ENCODE measurements at regions not wholly inside any gene's neighbourhood (a gene's known extent, or its start where the extent isn't known, plus 50 kb on each side); places are given as distances from the start of the nearest gene placed in this dataset.

DNA sequence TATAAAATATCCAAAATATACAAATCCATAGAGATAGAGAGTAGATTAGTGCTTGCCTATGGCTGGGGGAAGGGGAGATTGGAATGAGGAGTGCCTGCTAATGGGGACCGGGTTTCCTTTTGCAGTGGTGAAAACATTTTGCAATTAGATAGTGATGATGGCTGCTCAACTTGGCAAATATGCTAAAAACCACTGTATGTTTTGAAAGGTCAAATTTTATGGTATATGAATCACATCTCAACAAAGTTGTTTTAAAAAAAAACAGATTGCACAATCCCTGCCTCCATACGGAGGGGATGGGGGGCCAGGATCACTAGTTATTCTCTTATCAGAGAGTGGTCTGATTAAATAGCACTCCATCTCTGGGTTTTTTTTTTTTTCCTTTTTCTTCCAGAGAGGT is 76.9 kb upstream of the RIPOR2 start:
- H3K27me3 Mint-ChIP-seq (ENCODE audit: insufficient read depth): no peaks in the 10 kb centered on the region
- TF ChIP-seq, protein P1, sequence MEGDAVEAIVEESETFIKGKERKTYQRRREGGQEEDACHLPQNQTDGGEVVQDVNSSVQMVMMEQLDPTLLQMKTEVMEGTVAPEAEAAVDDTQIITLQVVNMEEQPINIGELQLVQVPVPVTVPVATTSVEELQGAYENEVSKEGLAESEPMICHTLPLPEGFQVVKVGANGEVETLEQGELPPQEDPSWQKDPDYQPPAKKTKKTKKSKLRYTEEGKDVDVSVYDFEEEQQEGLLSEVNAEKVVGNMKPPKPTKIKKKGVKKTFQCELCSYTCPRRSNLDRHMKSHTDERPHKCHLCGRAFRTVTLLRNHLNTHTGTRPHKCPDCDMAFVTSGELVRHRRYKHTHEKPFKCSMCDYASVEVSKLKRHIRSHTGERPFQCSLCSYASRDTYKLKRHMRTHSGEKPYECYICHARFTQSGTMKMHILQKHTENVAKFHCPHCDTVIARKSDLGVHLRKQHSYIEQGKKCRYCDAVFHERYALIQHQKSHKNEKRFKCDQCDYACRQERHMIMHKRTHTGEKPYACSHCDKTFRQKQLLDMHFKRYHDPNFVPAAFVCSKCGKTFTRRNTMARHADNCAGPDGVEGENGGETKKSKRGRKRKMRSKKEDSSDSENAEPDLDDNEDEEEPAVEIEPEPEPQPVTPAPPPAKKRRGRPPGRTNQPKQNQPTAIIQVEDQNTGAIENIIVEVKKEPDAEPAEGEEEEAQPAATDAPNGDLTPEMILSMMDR (IDR thresholded peaks at IDR 0.05): no peak
- no peaks in the 10 kb centered on the region for H3K36me3 Mint-ChIP-seq (ENCODE audit: low read depth)
- H3K4me1 Mint-ChIP-seq (ENCODE audit: low read depth): peaks cover 85% of the 10 kb centered on the region
- peak overlapping the region; percentile 60 for H3K27ac Mint-ChIP-seq
- DNase-seq: peak; percentile 67
- H3K4me3 Mint-ChIP-seq: peak overlapping the region; percentile 39
- H3K9me3 Mint-ChIP-seq: no peaks in the 10 kb centered on the region

DNA sequence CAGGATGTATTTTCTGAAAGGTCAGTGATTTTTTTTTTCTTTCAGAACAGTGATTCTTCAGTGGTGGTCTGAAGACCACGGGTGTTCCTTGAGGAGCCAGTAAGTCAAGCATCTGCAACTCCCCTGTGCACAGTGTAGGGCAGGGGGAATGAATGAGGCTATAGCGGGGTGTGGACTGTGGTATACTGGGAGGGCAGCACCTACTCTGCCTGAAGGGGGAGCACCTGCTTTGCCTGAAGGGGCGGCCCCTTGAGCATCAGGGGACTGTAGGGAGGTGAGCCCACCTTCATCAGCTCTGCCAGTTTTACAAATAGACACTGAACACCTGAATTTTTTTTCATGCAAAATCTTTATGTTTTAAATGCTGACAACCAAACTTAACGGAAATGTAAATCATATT is 77.5 kb upstream of the RIPOR2 start:
- Mint-ChIP-seq H3K27me3 (ENCODE audit: insufficient read depth) (no peaks in the 10 kb centered on the region), H3K4me1 (ENCODE audit: low read depth) (peaks cover 87% of the 10 kb centered on the region), H3K27ac (peak overlapping the region; percentile 60), H3K9me3 (no peaks in the 10 kb centered on the region), H3K4me3 (peak overlapping the region; percentile 39), H3K36me3 (ENCODE audit: low read depth) (no peaks in the 10 kb centered on the region)
- TF ChIP-seq, protein P1 (IDR thresholded peaks at IDR 0.05): peak; percentile 60
- no peak for DNase-seq

DNA sequence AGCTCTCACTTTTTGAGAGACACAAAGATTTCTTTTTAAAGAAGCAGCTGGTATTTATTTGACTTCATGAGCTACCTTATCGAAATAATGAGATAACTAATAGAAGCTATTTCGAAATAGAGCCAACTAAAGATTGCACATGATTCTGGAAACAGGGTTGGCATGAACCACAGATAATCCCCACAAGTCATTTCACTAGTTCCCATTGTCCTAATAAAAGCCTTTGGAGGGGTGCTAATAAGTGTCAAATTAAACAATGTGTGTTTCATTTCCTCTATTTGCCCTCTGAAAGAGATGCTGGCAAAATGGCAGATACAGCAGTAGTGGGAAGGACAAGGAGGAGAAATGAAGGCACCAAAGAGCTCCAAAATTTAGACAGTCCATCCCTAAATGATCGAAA is 78.6 kb upstream of the RIPOR2 start:
- Mint-ChIP-seq H3K4me3 (no peak overlapping the region), H3K4me1 (ENCODE audit: low read depth) (peaks cover 87% of the 10 kb centered on the region), H3K9me3 (no peaks in the 10 kb centered on the region), H3K27ac (peak overlapping the region; percentile 68; the same call in 1 of the 2 replicates), H3K36me3 (ENCODE audit: low read depth) (no peaks in the 10 kb centered on the region), H3K27me3 (ENCODE audit: insufficient read depth) (no peaks in the 10 kb centered on the region)
- DNase-seq: no peak
- TF ChIP-seq, protein P1 (IDR thresholded peaks at IDR 0.05): no peak

DNA sequence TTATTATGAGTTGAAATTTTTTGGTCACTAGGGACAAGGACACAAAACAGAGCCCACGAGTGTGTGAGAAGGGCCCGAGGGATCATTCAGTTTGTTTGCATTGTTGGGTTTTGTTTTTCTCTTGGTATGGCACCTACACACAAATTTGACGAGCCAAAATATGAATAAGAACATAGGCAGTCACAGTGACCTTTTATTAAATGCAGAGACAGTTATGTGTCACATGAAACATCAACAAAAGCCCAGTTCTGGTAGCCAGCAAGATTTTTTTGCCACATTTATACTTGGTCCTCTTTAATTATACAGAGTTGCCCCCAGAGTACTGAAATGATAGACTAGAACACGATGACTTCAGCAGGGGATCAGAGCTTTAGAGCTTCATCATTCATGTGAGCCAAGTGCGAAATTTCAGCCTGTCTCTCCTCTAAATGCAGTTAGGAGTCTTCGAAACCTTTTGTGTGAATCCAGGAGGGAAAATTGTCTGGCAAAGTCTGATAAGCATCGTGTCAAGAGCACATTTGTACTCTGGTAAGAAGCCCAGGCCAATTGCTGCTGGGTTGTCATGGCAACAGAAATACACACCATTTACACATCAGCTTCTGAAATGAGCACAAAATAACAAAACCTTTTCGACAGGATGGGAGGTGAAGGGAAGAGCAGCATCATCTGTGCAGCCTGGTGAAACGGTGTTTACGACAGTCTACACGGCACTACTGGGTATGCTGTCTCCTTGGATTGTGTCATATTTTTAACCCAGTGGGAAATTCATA is 79.2 kb upstream of the RIPOR2 start:
- Mint-ChIP-seq H3K4me3 (no peak overlapping the region), H3K36me3 (ENCODE audit: low read depth) (no peaks in the 10 kb centered on the region), H3K27ac (peak overlapping the region; percentile 68), H3K9me3 (no peaks in the 10 kb centered on the region), H3K27me3 (ENCODE audit: insufficient read depth) (no peaks in the 10 kb centered on the region), H3K4me1 (ENCODE audit: low read depth) (peaks cover 82% of the 10 kb centered on the region)
- TF ChIP-seq, protein P1 (IDR thresholded peaks at IDR 0.05): no peak
- DNase-seq: peak; percentile 71

DNA sequence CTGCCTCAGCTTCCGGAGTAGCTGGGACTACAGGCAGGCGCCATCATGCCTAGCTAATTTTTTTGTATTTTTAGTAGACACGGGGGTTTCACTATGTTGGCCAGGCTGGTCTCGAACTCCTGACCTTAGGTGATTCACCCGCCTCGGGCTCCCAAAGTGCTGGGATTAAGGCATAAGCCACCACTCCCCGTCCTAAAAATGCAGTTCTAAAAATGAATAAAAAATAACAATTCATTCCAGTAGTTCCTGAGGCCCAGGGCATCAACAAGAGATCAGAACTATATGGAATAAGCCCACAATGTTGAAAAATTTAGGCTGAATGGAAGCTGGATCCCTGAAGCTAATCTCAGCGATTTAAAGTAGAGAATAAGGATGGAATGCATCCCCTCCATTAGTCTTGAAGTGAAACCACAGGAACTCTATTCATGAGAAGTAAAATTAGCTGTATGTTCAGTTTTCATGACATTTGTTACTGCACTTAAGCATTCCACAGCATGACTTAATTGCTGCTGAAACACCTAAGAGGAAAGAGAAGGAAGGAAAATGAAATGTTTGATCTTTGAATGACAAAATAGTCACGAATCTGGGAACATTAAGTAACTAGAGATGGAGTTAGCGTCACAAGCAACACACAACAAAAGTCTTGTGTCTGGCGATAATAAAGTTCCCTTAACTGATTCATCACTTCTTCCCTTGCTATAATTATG is 80.4 kb upstream of the RIPOR2 start:
- peak; percentile 37 for DNase-seq
- Mint-ChIP-seq H3K27me3 (ENCODE audit: insufficient read depth) (no peaks in the 10 kb centered on the region), H3K9me3 (no peaks in the 10 kb centered on the region), H3K36me3 (ENCODE audit: low read depth) (no peaks in the 10 kb centered on the region; the same call in 1 of the 2 replicates), H3K27ac (peak overlapping the region; percentile 68), H3K4me3 (peak overlapping the region; percentile 30), H3K4me1 (ENCODE audit: low read depth) (peaks cover 70% of the 10 kb centered on the region)
- TF ChIP-seq, protein P1 (IDR thresholded peaks at IDR 0.05): no peak
